ENCODE measurements at regions not wholly inside any gene's neighbourhood (a gene's known extent, or its start where the extent isn't known, plus 50 kb on each side); places are given as distances from the start of the nearest gene placed in this dataset.

GRCh38 chr7:153415632-153416031, 636.6 kb upstream of the DPP6 start:
- no TSS peak for BruUV-seq (replicated peaks)
- Histone ChIP-seq H3K36me3 (ENCODE audit: insufficient read depth, low read length, poor library complexity, severe bottlenecking) (no peaks in the 10 kb centered on the region), H3K4me1 (ENCODE audit: insufficient read depth, low read length, poor library complexity, severe bottlenecking) (no peaks in the 10 kb centered on the region), H3K27ac (ENCODE audit: low read depth, low read length, poor library complexity, severe bottlenecking) (no peak overlapping the region), H3K9me3 (ENCODE audit: low read depth, low read length, poor library complexity, severe bottlenecking) (peaks cover 18% of the 10 kb centered on the region), H3K27me3 (replicated peaks; ENCODE audit: insufficient read depth, low read depth, low read length, poor library complexity) (no peaks in the 10 kb centered on the region), H3K4me3 (ENCODE audit: low read depth, low read length, poor library complexity, severe bottlenecking) (no peak overlapping the region)
- TF ChIP-seq EZH2 (IDR thresholded peaks at IDR 0.05; ENCODE audit: borderline replicate concordance, low read depth, low read length, poor library complexity, severe bottlenecking) (no peak), CTCF (conservative IDR thresholded peaks at IDR 0.05; ENCODE audit: low read depth, low read length) (no peak)
- ChIA-PET POLR2A (ENCODE audit: low non-redundant PET) (no interaction called here), CTCF (no interaction called here)
- intact Hi-C loops (cut with micrococcal nuclease; ENCODE audit: unreplicated experiment) = no loop called here
- no peak for DNase-seq (ENCODE audit: low spot score)

- peaks cover 6% of the 10 kb centered on the region for H3K9me3 ChIP-seq (ENCODE audit: low read depth, low read length, poor library complexity, severe bottlenecking)
- CTCF ChIA-PET = no interaction called here
Measured at GRCh38 chr7:153422291-153423209, 629.6 kb upstream of the DPP6 start.

DNA sequence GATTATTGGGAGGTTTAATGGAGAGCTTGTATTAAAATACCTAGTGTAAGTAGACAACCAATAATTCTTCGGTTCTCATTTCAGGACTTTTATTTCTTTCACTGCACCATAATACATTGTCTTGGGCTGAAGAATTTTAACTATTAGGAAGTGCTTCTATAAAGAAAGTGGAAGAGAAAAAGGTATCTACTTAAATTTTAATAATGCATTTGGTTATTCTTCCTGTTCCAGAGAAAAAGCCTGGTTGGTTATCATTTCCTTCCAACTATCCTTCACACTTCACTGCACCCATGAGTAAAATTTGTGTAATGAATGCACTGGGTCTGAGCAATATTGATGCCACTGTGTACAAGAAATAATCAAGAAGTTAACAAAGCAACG, 629.0 kb upstream of the DPP6 start:
- BruUV-seq (replicated peaks) = no TSS peak
- H3K27ac ChIP-seq (ENCODE audit: low read depth, low read length, poor library complexity, severe bottlenecking) = no peak overlapping the region
- peaks cover 3% of the 10 kb centered on the region for H3K9me3 ChIP-seq (ENCODE audit: low read depth, low read length, poor library complexity, severe bottlenecking)
- no peaks in the 10 kb centered on the region for H3K27me3 ChIP-seq (replicated peaks; ENCODE audit: insufficient read depth, low read depth, low read length, poor library complexity)
- no peaks in the 10 kb centered on the region for H3K36me3 ChIP-seq (ENCODE audit: insufficient read depth, low read length, poor library complexity, severe bottlenecking)
- no peak for DNase-seq (ENCODE audit: low spot score)
- intact Hi-C loops (cut with micrococcal nuclease; ENCODE audit: unreplicated experiment) = no loop called here
- ChIA-PET POLR2A (ENCODE audit: low non-redundant PET) (no interaction called here), CTCF (no interaction called here)
- TF ChIP-seq CTCF (conservative IDR thresholded peaks at IDR 0.05; ENCODE audit: low read depth, low read length) (no peak), EZH2 (IDR thresholded peaks at IDR 0.05; ENCODE audit: borderline replicate concordance, low read depth, low read length, poor library complexity, severe bottlenecking) (no peak)
- H3K4me3 ChIP-seq (ENCODE audit: low read depth, low read length, poor library complexity, severe bottlenecking) = no peak overlapping the region
- no peaks in the 10 kb centered on the region for H3K4me1 ChIP-seq (ENCODE audit: insufficient read depth, low read length, poor library complexity, severe bottlenecking)

More at GRCh38 chr7:153422291-153423209, 629.6 kb upstream of the DPP6 start:
- Histone ChIP-seq H3K36me3 (ENCODE audit: insufficient read depth, low read length, poor library complexity, severe bottlenecking) (no peaks in the 10 kb centered on the region), H3K27ac (ENCODE audit: low read depth, low read length, poor library complexity, severe bottlenecking) (no peak overlapping the region), H3K4me1 (ENCODE audit: insufficient read depth, low read length, poor library complexity, severe bottlenecking) (no peaks in the 10 kb centered on the region), H3K4me3 (ENCODE audit: low read depth, low read length, poor library complexity, severe bottlenecking) (no peak overlapping the region), H3K27me3 (replicated peaks; ENCODE audit: insufficient read depth, low read depth, low read length, poor library complexity) (no peaks in the 10 kb centered on the region)
- TF ChIP-seq EZH2 (IDR thresholded peaks at IDR 0.05; ENCODE audit: borderline replicate concordance, low read depth, low read length, poor library complexity, severe bottlenecking) = no peak
- no peak for TF ChIP-seq CTCF (conservative IDR thresholded peaks at IDR 0.05; ENCODE audit: low read depth, low read length)
- POLR2A ChIA-PET (ENCODE audit: low non-redundant PET) = no interaction called here
- no TSS peak for BruUV-seq (replicated peaks)
- no peak for DNase-seq (ENCODE audit: low spot score)
- intact Hi-C loops (cut with micrococcal nuclease; ENCODE audit: unreplicated experiment) = no loop called here

Measured in A673 (cell line).